ENCODE measurements at regions not wholly inside any gene's neighbourhood (a gene's known extent, or its start where the extent isn't known, plus 50 kb on each side); places are given as distances from the start of the nearest gene placed in this dataset.

DNA sequence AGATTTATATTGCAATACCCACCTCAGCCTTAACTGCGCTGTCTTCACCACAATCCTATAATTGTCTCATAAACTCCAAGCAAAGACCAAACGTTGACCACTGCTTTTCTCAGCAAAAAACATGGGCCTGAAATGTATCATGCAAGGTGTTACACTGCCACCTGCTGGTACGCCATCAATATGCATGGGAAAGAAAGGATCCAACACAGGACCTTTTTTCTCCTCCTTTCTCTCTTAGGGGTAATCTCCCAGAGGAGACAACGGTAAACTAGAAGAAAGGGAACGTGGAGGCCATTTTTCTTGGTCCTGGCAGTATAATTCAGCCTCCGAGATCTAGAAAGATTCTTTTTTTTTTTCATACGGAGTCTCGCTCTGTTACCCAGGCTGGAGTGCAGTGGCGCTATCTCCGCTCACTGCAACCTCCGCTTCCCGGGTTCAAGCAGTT is 79.1 kb upstream of the MPP7 start (continued):
- no peak for TF ChIP-seq EZH2 (IDR thresholded peaks at IDR 0.05)
- no peak for TF ChIP-seq POLR2A (IDR thresholded peaks at IDR 0.05; ENCODE audit: borderline replicate concordance, extremely low read depth, insufficient read depth, insufficient read length)
- peak; percentile 100 for TF ChIP-seq RAD21 (IDR thresholded peaks at IDR 0.05; ENCODE audit: low read depth)
- TF ChIP-seq, protein P1, sequence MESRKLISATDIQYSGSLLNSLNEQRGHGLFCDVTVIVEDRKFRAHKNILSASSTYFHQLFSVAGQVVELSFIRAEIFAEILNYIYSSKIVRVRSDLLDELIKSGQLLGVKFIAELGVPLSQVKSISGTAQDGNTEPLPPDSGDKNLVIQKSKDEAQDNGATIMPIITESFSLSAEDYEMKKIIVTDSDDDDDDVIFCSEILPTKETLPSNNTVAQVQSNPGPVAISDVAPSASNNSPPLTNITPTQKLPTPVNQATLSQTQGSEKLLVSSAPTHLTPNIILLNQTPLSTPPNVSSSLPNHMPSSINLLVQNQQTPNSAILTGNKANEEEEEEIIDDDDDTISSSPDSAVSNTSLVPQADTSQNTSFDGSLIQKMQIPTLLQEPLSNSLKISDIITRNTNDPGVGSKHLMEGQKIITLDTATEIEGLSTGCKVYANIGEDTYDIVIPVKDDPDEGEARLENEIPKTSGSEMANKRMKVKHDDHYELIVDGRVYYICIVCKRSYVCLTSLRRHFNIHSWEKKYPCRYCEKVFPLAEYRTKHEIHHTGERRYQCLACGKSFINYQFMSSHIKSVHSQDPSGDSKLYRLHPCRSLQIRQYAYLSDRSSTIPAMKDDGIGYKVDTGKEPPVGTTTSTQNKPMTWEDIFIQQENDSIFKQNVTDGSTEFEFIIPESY (IDR thresholded peaks at IDR 0.05; ENCODE audit: extremely low read depth, insufficient replicate concordance, low read length), result no peak
- TF ChIP-seq SIN3A (IDR thresholded peaks at IDR 0.05; ENCODE audit: low read depth), result no peak
- TF ChIP-seq FOSL1 (IDR thresholded peaks at IDR 0.05; ENCODE audit: low read depth), result 0 out of 2 replicates have a peak, but pooled peaks have one; percentile 4

DNA sequence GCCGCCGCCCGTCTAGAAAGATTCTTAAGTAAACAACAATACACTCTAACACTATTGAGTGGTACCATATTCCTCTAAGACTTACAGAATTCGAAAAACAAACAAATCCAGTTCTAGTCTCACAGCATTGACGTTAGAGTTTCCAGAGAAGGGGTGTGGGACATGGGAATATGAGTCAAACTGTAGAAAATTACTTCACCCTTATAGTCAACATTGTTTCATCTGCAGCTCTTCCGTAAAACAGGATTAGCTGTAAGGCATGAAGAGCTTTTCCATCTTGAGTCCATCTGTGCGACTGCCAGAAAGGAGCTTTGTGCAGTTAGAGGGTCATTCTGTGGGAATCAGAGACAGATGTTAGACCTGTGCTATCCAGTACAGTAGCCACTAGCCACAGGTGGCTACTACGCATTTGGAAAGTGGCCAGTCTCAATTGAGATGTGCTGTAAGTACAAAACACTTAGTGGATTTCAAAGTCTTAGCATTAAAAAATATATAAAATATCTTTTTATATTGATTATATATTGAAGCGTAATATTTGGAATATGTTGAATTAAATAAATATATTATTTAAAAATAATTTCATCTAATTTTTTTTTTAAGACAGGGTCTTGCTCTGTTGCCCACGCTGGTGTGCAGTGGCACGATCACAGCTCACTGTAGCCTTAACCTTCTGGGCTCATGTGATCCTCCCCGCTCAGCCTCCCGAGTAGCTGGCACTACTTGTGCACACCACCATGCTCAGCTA is 79.8 kb upstream of the MPP7 start:
- BruUV-seq (replicated peaks), result no TSS peak

More for the DNA sequence above, 79.8 kb upstream of the MPP7 start:
- no peak overlapping the region for H3K27ac ChIP-seq (ENCODE audit: low read depth, low read length)
- no peaks in the 10 kb centered on the region for H4K20me1 ChIP-seq (ENCODE audit: insufficient read depth)
- no peaks in the 10 kb centered on the region for H3K9me3 ChIP-seq (ENCODE audit: control insufficient read depth in 1 of 2, insufficient read depth in 1 of 2, low read depth in 1 of 2, low read length in 2 of 2)
- H3K79me2 ChIP-seq (ENCODE audit: insufficient read depth, low read length), result no peaks in the 10 kb centered on the region
- H2AFZ ChIP-seq (ENCODE audit: low read depth, low read length, poor library complexity, severe bottlenecking), result no peak overlapping the region
- ChIA-PET RAD21 (ENCODE audit: low non-redundant PET in 1 of 2, low total read pairs in 2 of 2, uncharacterized antibody in 2 of 2, unreplicated experiment in 2 of 2) (no interaction called here), CTCF (interaction anchor here (1.0 to 5.0 kb wide), 8 partner anchors 10 to 1013 kb away, joined by 3 to 60 read pairs (median 5); partner anchors contain the start of gene MPP7), POLR2A (no interaction called here)
- TF ChIP-seq ATF3 (IDR thresholded peaks at IDR 0.05) (no peak), EZH2phosphoT487 (IDR thresholded peaks at IDR 0.05; ENCODE audit: borderline replicate concordance) (no peak), ELF1 (IDR thresholded peaks at IDR 0.05; ENCODE audit: borderline replicate concordance, low read depth) (no peak), CBX3 (IDR thresholded peaks at IDR 0.05; ENCODE audit: low read depth) (no peak), SIN3A (IDR thresholded peaks at IDR 0.05; ENCODE audit: low read depth) (no peak), POLR2A (IDR thresholded peaks at IDR 0.05; ENCODE audit: borderline replicate concordance, extremely low read depth, insufficient read depth, insufficient read length) (no peak), SP1 (IDR thresholded peaks at IDR 0.05; ENCODE audit: low read depth) (no peak), FOSL1 (IDR thresholded peaks at IDR 0.05; ENCODE audit: low read depth) (no peak), CTCF (IDR thresholded peaks at IDR 0.05 in 2 of 3, conservative IDR thresholded peaks at IDR 0.05 in 1 of 3; ENCODE audit: borderline replicate concordance in 1 of 3, insufficient read depth in 1 of 3, low read depth in 2 of 3, low read length in 2 of 3) (no peak), TCF7L2 (IDR thresholded peaks at IDR 0.05; ENCODE audit: borderline replicate concordance, extremely low read depth, insufficient read depth, insufficient read length) (no peak), EZH2 (IDR thresholded peaks at IDR 0.05) (no peak)
- TF ChIP-seq, protein P1 (IDR thresholded peaks at IDR 0.05; ENCODE audit: extremely low read depth, insufficient replicate concordance, low read length), result no peak
- no peaks in the 10 kb centered on the region for H3K36me3 ChIP-seq (ENCODE audit: control insufficient read depth in 1 of 2, insufficient read depth in 2 of 2, low read length in 2 of 2)
- ATAC-seq, result no peak
- H3K4me3 ChIP-seq (replicated peaks in 1 of 2; ENCODE audit: low read depth in 1 of 2, low read length in 2 of 2), result no peak overlapping the region
- no peak overlapping the region for H3K9ac ChIP-seq (ENCODE audit: low read length)
- no peak overlapping the region for H3K4me2 ChIP-seq (ENCODE audit: low read length)
- DNase-seq (ENCODE audit: low read depth, low spot score), result no peak
- no peaks in the 10 kb centered on the region for H3K27me3 ChIP-seq (ENCODE audit: insufficient read depth, low read length)
- intact Hi-C loops (cut with micrococcal nuclease), result loop anchor here (2.0 to 10.0 kb wide), 6 partner anchors 80 to 1014 kb away; partner anchors contain the start of gene MPP7
- no peaks in the 10 kb centered on the region for H3K9me2 ChIP-seq (ENCODE audit: insufficient read depth)
- peaks cover 16 to 20% of the 10 kb centered on the region in 2 experiments for H3K4me1 ChIP-seq (ENCODE audit: control insufficient read depth in 1 of 2, insufficient read depth in 2 of 2, low read length in 2 of 2)
